ENCODE measurements at regions not wholly inside any gene's neighbourhood (a gene's known extent, or its start where the extent isn't known, plus 50 kb on each side); places are given as distances from the start of the nearest gene placed in this dataset.

GRCh38 chr15:67900621-67901147 lies 60.8 kb upstream of the RNU6-1 start:
- Histone ChIP-seq H3K27ac (no peak overlapping the region), H3K9me3 (peaks cover 0 to 1% of the 10 kb centered on the region in 2 donors), H3K36me3 (no peaks in the 10 kb centered on the region), H3K4me3 (no peak overlapping the region), H3K27me3 (no peaks in the 10 kb centered on the region), H3K4me1 (peaks cover 0 to 30% (median 3%) of the 10 kb centered on the region in 4 donors)
- in situ Hi-C loops (cut with MboI; ENCODE audit: low pct_ligation_motif_present in 1 of 4, low pct_unique_long_range_greater_than_20kb in 1 of 4, low sequenced_read_pairs in 3 of 4) (no loop called here), intact Hi-C loops (cut with DNase I; ENCODE audit: low total_unique reads) (no loop called here)
- DNase-seq: no peak
- WGBS, 2 donors (ENCODE audit: low coverage in 1 of 2): 93 to 94% methylated on average over 2 of the region's 2 CpGs
- TF ChIP-seq POLR2AphosphoS5 (IDR thresholded peaks at IDR 0.05): no peak
- no peak for TF ChIP-seq POLR2A (IDR thresholded peaks at IDR 0.05)

GRCh38 chr15:67901922-67902321 lies 62.1 kb upstream of the RNU6-1 start:
- in situ Hi-C loops (cut with MboI; ENCODE audit: low pct_ligation_motif_present in 1 of 4, low pct_unique_long_range_greater_than_20kb in 1 of 4, low sequenced_read_pairs in 3 of 4): no loop called here
- Histone ChIP-seq H3K27me3 (no peaks in the 10 kb centered on the region), H3K27ac (no peak overlapping the region), H3K36me3 (no peaks in the 10 kb centered on the region), H3K4me3 (no peak overlapping the region), H3K4me1 (peaks cover 0 to 30% (median 3%) of the 10 kb centered on the region in 4 donors), H3K9me3 (no peaks in the 10 kb centered on the region)
- intact Hi-C loops (cut with DNase I; ENCODE audit: low total_unique reads): no loop called here
- 33 to 53% methylated on average over 1 of the region's 1 CpG for WGBS, 2 donors (ENCODE audit: low coverage in 1 of 2)
- DNase-seq: no peak
- no peak for TF ChIP-seq CTCF (IDR thresholded peaks at IDR 0.05)
- no peak for TF ChIP-seq EP300 (IDR thresholded peaks at IDR 0.05; ENCODE audit: low read depth)
- no peak for TF ChIP-seq POLR2A (IDR thresholded peaks at IDR 0.05)
- no peak for TF ChIP-seq POLR2AphosphoS5 (IDR thresholded peaks at IDR 0.05)

- in situ Hi-C loops (cut with MboI; ENCODE audit: low pct_ligation_motif_present in 1 of 4, low pct_unique_long_range_greater_than_20kb in 1 of 4, low sequenced_read_pairs in 3 of 4): no loop called here
These were observed 62.7 kb upstream of the RNU6-1 start for GRCh38 chr15:67902579-67903009.

GRCh38 chr15:67903708-67904107 lies 63.9 kb upstream of the RNU6-1 start:
- no peak overlapping the region for H3K4me3 ChIP-seq
- no peak overlapping the region for H3K27ac ChIP-seq
- intact Hi-C loops (cut with DNase I; ENCODE audit: low total_unique reads): no loop called here
- TF ChIP-seq CTCF (IDR thresholded peaks at IDR 0.05) (no peak), EP300 (IDR thresholded peaks at IDR 0.05; ENCODE audit: low read depth) (no peak), POLR2A (IDR thresholded peaks at IDR 0.05) (no peak), POLR2AphosphoS5 (IDR thresholded peaks at IDR 0.05) (no peak)
- no peaks in the 10 kb centered on the region for H3K36me3 ChIP-seq
- no peaks in the 10 kb centered on the region for H3K9me3 ChIP-seq
- in situ Hi-C loops (cut with MboI; ENCODE audit: low pct_ligation_motif_present in 1 of 4, low pct_unique_long_range_greater_than_20kb in 1 of 4, low sequenced_read_pairs in 3 of 4): no loop called here
- peaks cover 0 to 21% (median 3%) of the 10 kb centered on the region in 4 donors for H3K4me1 ChIP-seq
- DNase-seq: no peak
- no peaks in the 10 kb centered on the region for H3K27me3 ChIP-seq

More at GRCh38 chr15:67902579-67903009, 62.7 kb upstream of the RNU6-1 start:
- TF ChIP-seq POLR2AphosphoS5 (IDR thresholded peaks at IDR 0.05): no peak
- TF ChIP-seq EP300 (IDR thresholded peaks at IDR 0.05; ENCODE audit: low read depth): no peak
- TF ChIP-seq CTCF (IDR thresholded peaks at IDR 0.05): no peak
- TF ChIP-seq POLR2A (IDR thresholded peaks at IDR 0.05): no peak
- intact Hi-C loops (cut with DNase I; ENCODE audit: low total_unique reads): no loop called here
- no peak for DNase-seq
- H3K27me3 ChIP-seq: no peaks in the 10 kb centered on the region
- WGBS, 2 donors (ENCODE audit: low coverage in 1 of 2): 82 to 100% methylated on average over 3 to 9 of the region's 9 CpGs
- peaks cover 0 to 25% (median 3%) of the 10 kb centered on the region in 4 donors for H3K4me1 ChIP-seq
- H3K36me3 ChIP-seq: no peaks in the 10 kb centered on the region
- H3K27ac ChIP-seq: no peak overlapping the region
- H3K9me3 ChIP-seq: no peaks in the 10 kb centered on the region
- H3K4me3 ChIP-seq: no peak overlapping the region

GRCh38 chr15:67905628-67906027 lies 65.8 kb upstream of the RNU6-1 start:
- Histone ChIP-seq H3K4me3 (no peak overlapping the region), H3K27me3 (no peaks in the 10 kb centered on the region), H3K9me3 (peaks cover 0 to 7% of the 10 kb centered on the region in 2 donors), H3K27ac (no peak overlapping the region), H3K4me1 (peaks cover 0 to 12% (median 0%) of the 10 kb centered on the region in 4 donors), H3K36me3 (no peaks in the 10 kb centered on the region)
- no peak for TF ChIP-seq CTCF (IDR thresholded peaks at IDR 0.05)
- no peak for TF ChIP-seq EP300 (IDR thresholded peaks at IDR 0.05; ENCODE audit: low read depth)
- no peak for TF ChIP-seq POLR2AphosphoS5 (IDR thresholded peaks at IDR 0.05)
- intact Hi-C loops (cut with DNase I; ENCODE audit: low total_unique reads) (no loop called here), in situ Hi-C loops (cut with MboI; ENCODE audit: low pct_ligation_motif_present in 1 of 4, low pct_unique_long_range_greater_than_20kb in 1 of 4, low sequenced_read_pairs in 3 of 4) (no loop called here)
- WGBS, 2 donors (ENCODE audit: low coverage in 1 of 2): 91 to 100% methylated on average over 1 of the region's 1 CpG
- DNase-seq: no peak
